Activated gamma-delta T cell treated with anti-CD3 and anti-CD28 coated beads, Interleukin-2, amount 50 U/mL, for 16 hours (primary cell): ENCODE measurements at regions not wholly inside any gene's neighbourhood (a gene's known extent, or its start where the extent isn't known, plus 50 kb on each side); places are given as distances from the start of the nearest gene placed in this dataset.

Source experiments
- DNase-seq: peaks from one replicate; pipeline ENCODE4 v3.0.0-alpha.2; 2020; ENCODE audit warnings: low read depth

- DNase-seq = no peak
Observed at GRCh38 chr1:184919892-184920291, 54.4 kb downstream of the NIBAN1 start.

GRCh38 chr1:184915463-184916090 lies 58.7 kb downstream of the NIBAN1 start:
- DNase-seq = no peak

- no peak for DNase-seq
Observed at GRCh38 chr1:184914149-184914548, 60.2 kb downstream of the NIBAN1 start.

- no peak for DNase-seq
Observed at GRCh38 chr1:184912392-184912791, 61.9 kb downstream of the NIBAN1 start.

- no peak for DNase-seq
Observed at GRCh38 chr1:184911830-184912229, 62.5 kb downstream of the NIBAN1 start.

- DNase-seq = no peak
Observed at GRCh38 chr1:184911103-184911745, 63.1 kb downstream of the NIBAN1 start.

- no peak for DNase-seq
Observed at GRCh38 chr1:184910691-184911091, 63.6 kb downstream of the NIBAN1 start.

GRCh38 chr1:184910005-184910404 lies 64.3 kb downstream of the NIBAN1 start:
- no peak for DNase-seq

GRCh38 chr1:184909019-184909418 lies 65.3 kb downstream of the NIBAN1 start:
- no peak for DNase-seq

- no peak for DNase-seq
Observed at GRCh38 chr1:184908506-184908905, 65.8 kb downstream of the NIBAN1 start.

GRCh38 chr1:184907500-184907899 lies 66.8 kb downstream of the NIBAN1 start:
- no peak for DNase-seq

- no peak for DNase-seq
Observed at GRCh38 chr1:184906761-184907160, 67.5 kb downstream of the NIBAN1 start.

- no peak for DNase-seq
Observed at GRCh38 chr1:184905601-184906322, 68.5 kb downstream of the NIBAN1 start.

- DNase-seq = no peak
Observed at GRCh38 chr1:184903111-184903692, 71.1 kb downstream of the NIBAN1 start.

- DNase-seq = no peak
Observed at GRCh38 chr1:184900507-184900906, 73.8 kb downstream of the NIBAN1 start.

- no peak for DNase-seq
Observed at GRCh38 chr1:184896000-184896399, 78.3 kb downstream of the NIBAN1 start.

GRCh38 chr1:184895086-184895485 lies 79.2 kb downstream of the NIBAN1 start:
- no peak for DNase-seq

GRCh38 chr1:184893695-184894094 lies 80.6 kb downstream of the NIBAN1 start:
- no peak for DNase-seq

GRCh38 chr1:184892116-184892515 lies 82.2 kb downstream of the NIBAN1 start:
- no peak for DNase-seq

- no peak for DNase-seq
Observed at GRCh38 chr1:184891440-184891839, 82.9 kb downstream of the NIBAN1 start.

GRCh38 chr1:184890539-184890973 lies 83.8 kb downstream of the NIBAN1 start:
- DNase-seq = peak; percentile 22

GRCh38 chr1:184889902-184890301 lies 84.4 kb downstream of the NIBAN1 start:
- no peak for DNase-seq

GRCh38 chr1:184889166-184889565 lies 85.1 kb downstream of the NIBAN1 start:
- DNase-seq = no peak
